HG03520 (cell line): ENCODE measurements at regions not wholly inside any gene's neighbourhood (a gene's known extent, or its start where the extent isn't known, plus 50 kb on each side); places are given as distances from the start of the nearest gene placed in this dataset.

Experiments
- ATAC-seq: cut with Tn5 transposase; IDR thresholded peaks from one replicate; pipeline ENCODE4 v1.9.1; 2021; ENCODE audit warnings: mild to moderate bottlenecking, moderate library complexity; ENCODE audit not compliant: unreplicated experiment

GRCh38 chr6:91744566-91744965, 1157.7 kb upstream of the MAP3K7 start:
- ATAC-seq: no peak

DNA sequence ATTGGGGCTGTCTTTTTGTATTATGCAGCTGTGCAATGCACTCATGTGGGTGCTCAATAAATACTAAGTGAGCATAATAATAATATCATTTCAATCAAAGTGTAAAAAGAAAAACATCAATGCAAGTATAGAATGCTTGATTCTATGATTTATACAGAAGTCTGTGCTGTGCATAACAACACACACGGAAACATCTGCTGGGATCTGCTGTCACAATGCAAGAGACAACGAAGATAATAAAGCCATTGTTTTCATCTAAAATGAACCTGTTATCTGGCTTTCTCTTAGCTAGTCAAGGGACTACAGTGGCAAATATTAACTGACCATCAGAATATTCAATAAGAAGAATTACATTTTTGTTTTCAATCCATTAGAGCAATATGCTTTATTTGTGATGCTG, 1156.9 kb upstream of the MAP3K7 start:
- no peak for ATAC-seq

DNA sequence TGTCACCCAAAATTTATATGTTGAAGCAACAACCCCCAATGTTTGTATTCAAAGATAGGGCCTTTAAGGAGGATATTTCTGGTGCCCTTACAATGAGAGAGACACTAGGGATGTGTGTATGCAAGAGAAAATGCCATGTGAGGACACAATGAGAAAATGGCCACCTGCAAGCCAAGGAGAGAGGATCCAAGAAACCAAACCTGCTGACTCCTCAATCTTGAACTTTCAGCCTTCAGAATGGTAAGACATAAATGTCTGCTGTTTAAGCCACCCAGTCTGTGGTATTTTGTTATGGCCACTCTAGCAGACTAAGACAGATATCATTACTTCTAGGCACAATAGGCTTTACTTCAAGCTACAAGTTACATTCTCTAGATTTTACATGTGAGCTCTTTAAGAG, 1145.1 kb upstream of the MAP3K7 start:
- no peak for ATAC-seq

GRCh38 chr6:91730710-91731109, 1143.8 kb upstream of the MAP3K7 start:
- ATAC-seq: no peak

DNA sequence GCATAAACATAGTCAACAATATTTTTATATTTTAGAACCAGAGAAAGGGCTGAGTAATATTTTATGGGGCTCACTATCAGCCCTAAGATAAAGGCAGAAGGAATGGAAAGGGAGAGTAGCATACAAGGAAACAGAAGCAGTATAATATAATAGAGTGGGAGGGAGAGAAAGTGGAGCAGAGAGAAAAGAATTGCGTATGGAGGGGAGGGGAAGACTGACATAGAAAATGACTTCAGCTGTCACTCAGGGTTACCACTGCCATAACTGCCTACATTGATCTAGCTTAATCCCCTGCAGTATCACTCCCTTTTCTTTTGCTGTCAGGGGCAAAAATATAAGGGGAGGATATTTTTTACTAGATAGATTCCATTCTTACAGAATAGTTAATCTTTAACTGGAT, 1133.5 kb upstream of the MAP3K7 start:
- ATAC-seq: no peak

GRCh38 chr6:91719414-91719813, 1132.5 kb upstream of the MAP3K7 start:
- ATAC-seq: no peak

- no peak for ATAC-seq
Observed at GRCh38 chr6:91718198-91718597, 1131.3 kb upstream of the MAP3K7 start.

DNA sequence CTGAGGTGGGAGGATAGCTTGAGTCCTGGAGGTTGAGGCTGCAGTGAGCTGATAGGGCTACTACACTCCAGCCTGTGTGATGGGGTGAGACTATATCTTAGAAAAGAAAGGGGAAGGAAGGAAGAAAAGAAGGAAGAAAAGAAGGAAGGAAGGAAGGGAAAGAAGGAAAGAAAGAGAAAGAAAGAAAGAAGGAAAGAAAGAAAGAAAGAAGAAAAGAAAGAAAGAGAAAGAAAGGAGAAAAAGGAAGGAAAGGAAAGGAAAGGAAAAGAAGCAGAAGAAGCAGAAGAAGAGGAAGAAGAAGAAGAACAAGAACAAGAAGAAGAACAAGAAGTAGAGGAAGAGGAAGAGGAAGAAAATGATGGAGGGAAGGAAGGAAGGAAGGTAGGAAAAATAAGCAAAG, 1130.2 kb upstream of the MAP3K7 start:
- ATAC-seq: no peak

- ATAC-seq: no peak
Observed at GRCh38 chr6:91716361-91716760, 1129.5 kb upstream of the MAP3K7 start.

DNA sequence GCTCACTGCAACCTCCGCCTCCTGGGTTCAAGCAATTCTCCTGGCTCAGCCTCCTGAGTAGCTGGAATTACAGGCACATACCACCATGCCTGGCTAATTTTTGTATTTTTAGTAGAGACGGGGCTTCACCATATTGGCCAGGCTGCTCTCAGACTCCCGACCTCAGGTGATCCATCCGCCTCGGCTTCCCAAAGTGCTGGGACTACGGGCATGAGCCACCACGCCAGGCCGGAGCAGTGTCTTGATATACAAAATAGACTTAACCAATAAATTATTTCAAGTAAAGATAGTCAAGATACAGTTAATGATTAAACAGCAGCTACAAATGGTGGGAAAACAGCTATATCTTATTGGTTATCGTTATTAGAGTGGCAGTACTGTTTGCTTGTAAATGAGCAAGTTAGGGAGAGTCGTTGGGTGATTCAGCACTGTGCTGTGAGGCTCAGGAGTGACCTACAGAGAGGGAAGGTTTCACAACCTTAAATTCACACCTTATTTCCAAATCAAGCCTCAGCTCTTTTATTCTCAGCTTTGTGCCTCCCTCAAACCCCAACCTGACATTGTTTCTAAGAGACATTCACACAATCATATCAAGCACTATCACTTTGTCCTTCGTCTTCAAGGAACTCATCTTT, 1128.4 kb upstream of the MAP3K7 start:
- no peak for ATAC-seq

GRCh38 chr6:91713911-91714310, 1127.0 kb upstream of the MAP3K7 start:
- ATAC-seq: no peak

DNA sequence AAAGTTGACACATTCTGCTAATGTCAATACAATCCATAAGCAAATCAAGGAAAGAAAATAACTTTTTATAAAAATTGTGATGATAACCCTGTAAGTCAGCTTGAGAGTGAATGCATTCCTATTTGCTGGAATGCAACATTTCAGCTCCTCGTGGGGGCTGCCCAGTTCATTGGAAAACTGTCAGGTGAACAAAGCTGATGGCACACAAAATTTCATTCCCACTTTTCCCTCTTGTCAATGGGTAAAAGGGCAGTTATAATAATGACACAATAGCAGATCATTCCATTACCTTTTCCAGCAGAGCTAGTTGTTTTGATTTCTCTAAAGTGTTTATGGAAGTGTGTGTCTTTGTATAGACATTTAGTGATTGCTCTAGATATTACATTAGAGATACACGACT, 1124.6 kb upstream of the MAP3K7 start:
- no peak for ATAC-seq

GRCh38 chr6:91710342-91710741, 1123.5 kb upstream of the MAP3K7 start:
- ATAC-seq: no peak

DNA sequence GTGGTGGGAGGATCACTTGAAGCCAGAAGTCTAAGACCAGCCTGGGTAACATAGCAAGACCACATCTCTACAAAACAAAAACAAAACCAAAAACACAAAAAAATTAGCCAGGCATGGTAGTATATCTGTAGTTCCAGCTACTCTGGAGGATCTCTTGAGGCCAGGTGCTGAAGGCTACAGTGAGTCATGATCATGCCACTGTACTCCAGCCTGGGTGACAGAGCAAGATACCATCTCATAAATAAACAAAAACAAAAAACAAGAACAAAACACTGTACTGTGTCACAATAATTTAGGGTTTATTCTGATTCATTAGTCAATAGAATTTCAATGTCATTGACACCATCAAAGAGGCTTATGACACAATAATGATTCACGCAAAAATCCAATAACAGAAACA, 1121.7 kb upstream of the MAP3K7 start:
- ATAC-seq: no peak

- no peak for ATAC-seq
Observed at GRCh38 chr6:91705646-91706045, 1118.8 kb upstream of the MAP3K7 start.

- no peak for ATAC-seq
Observed at GRCh38 chr6:91704531-91704930, 1117.7 kb upstream of the MAP3K7 start.

DNA sequence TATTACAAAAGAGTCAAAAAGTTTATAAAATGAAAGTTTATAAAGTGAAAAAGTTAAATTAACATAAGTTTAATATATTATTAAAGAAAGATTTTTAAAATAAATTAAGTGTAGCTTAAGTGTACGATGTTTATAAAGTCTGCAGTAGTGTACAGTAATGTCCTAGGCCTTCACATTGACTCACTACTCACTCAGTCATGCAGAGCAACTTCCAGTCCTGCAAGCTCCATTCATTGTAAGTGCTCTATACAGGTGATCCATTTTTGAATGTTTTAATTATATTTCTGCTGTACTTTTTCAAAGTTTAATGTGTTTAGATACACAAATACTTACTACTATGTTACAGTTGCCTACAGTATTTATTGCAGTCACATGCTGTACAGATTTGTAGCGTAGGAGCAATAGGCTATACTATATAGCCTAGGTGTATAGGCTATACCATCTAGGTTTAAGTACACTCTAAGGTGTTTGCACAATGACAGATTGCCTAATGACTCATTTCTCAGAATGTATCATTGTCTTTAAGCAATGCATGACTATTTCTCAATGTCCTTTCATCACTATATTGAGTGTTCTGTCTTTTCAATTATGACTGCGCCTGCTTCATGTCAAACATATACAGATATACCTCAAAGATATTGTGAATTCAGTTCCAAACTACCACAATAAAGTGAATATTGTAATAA, 1110.3 kb upstream of the MAP3K7 start:
- no peak for ATAC-seq

GRCh38 chr6:91695221-91695620, 1108.3 kb upstream of the MAP3K7 start:
- ATAC-seq: no peak

DNA sequence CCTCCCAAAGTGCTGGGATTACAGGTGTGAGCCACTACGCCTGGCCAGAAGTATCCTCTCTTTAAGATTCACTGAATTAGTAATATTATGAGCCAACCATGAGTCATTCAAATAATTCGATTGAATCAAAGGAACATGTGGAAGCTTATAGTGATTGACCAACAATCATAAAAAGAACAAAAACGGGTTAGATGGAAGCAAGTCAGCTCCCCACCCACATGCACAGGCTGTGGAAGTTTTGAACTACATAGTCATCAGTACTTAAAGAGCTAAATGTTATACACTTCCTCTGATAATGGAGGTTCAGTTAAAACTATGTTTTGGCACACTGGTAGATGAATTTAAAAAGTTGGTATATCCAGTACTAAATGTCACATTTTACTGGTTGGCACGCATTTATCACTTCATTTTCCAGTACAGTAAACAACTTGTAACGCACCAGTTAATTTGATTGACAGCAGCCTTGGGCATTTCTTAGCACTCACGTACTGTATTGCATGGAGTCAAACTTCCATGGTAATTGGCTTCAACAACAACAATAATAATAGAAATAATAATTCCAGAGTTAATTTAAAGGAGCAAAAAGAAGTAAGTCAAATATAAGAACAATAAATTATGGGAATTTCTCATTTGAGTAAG, 1107.3 kb upstream of the MAP3K7 start:
- ATAC-seq: no peak

GRCh38 chr6:91691449-91691848, 1104.6 kb upstream of the MAP3K7 start:
- no peak for ATAC-seq

- no peak for ATAC-seq
Observed at GRCh38 chr6:91683240-91683639, 1096.4 kb upstream of the MAP3K7 start.

DNA sequence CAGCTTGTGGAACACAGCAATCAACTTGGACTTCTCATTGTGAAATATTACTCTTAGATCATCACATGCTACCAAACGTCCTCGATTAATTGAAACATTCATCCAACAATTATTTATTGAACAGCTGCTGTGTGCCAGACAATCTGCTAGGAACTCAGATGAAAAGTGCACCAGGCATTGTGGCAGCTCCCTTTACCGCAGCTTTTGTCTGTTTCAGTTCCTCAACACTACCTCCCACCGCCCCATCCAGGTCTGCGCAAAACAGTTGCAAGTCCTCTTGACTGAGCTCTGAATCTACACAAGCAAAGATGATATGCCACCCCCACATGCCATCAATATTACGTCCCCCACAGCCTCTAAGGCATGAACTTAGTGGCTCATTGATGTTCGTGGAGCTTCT, 1094.4 kb upstream of the MAP3K7 start:
- no peak for ATAC-seq
